ENCODE measurements at regions not wholly inside any gene's neighbourhood (a gene's known extent, or its start where the extent isn't known, plus 50 kb on each side); places are given as distances from the start of the nearest gene placed in this dataset.

DNA sequence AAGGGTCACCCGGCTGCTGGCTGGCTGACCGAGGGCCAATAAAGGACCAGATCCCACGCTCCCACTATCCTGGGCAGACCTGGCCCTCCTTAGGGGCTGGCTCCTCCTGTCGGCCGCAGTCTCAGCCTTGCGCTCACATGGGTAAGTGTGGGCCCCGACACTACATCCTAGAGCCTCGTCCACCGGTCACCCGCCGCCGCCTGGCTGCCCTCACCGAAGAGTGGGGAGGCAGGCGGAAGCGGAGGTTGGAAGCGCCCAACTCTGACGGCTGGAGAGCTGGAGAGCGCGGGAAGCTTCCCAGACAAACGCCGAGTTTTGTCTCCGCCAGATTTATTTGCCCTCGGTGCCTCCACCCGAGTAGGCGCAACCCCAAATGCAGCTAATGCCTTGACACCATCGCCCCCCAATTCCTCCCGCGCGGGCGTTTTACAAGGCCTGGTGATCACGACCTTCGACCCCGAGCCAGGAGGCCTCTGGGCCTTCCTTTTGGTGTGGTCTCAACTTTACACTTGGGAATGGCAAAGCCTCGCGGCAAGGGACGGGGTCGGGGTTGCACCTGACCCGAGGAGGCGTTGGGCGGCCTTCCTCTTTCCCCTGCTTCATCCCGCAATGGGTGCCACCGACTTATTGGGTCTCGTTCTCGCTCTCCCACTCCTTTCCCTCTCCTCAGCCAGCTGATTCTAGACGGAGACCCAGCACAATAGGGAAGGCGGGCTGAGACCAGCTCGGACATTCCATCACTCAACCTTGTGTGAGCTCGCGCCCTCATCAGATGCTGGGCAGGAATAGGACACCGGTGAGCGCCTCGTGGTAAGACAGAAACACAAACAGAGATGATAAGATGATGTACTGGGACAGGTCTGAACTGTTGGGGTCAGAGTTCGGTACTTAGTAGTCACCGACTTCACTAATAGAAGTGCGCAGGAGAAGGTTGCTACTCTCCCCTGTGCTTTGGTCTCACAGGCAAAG, 78.3 kb upstream of the ANO4 start:
- Histone ChIP-seq H3K27me3 (ENCODE audit: insufficient read depth, poor library complexity, severe bottlenecking) (peaks cover 37% of the 10 kb centered on the region), H3K4me3 (replicated peaks; ENCODE audit: insufficient read depth, low read length) (no peak overlapping the region), H3K27ac (replicated peaks) (no peak overlapping the region)
- no peak for TF ChIP-seq POLR2AphosphoS5 (IDR thresholded peaks at IDR 0.05; ENCODE audit: low read depth)
- TF ChIP-seq SPI1 (IDR thresholded peaks at IDR 0.05; ENCODE audit: borderline replicate concordance, low read depth): no peak
- no peak for TF ChIP-seq GABPA (IDR thresholded peaks at IDR 0.05; ENCODE audit: low read depth)
- TF ChIP-seq, protein P1, sequence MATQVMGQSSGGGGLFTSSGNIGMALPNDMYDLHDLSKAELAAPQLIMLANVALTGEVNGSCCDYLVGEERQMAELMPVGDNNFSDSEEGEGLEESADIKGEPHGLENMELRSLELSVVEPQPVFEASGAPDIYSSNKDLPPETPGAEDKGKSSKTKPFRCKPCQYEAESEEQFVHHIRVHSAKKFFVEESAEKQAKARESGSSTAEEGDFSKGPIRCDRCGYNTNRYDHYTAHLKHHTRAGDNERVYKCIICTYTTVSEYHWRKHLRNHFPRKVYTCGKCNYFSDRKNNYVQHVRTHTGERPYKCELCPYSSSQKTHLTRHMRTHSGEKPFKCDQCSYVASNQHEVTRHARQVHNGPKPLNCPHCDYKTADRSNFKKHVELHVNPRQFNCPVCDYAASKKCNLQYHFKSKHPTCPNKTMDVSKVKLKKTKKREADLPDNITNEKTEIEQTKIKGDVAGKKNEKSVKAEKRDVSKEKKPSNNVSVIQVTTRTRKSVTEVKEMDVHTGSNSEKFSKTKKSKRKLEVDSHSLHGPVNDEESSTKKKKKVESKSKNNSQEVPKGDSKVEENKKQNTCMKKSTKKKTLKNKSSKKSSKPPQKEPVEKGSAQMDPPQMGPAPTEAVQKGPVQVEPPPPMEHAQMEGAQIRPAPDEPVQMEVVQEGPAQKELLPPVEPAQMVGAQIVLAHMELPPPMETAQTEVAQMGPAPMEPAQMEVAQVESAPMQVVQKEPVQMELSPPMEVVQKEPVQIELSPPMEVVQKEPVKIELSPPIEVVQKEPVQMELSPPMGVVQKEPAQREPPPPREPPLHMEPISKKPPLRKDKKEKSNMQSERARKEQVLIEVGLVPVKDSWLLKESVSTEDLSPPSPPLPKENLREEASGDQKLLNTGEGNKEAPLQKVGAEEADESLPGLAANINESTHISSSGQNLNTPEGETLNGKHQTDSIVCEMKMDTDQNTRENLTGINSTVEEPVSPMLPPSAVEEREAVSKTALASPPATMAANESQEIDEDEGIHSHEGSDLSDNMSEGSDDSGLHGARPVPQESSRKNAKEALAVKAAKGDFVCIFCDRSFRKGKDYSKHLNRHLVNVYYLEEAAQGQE (IDR thresholded peaks at IDR 0.05; ENCODE audit: insufficient replicate concordance, low read depth): no peak
- TF ChIP-seq, protein P2, sequence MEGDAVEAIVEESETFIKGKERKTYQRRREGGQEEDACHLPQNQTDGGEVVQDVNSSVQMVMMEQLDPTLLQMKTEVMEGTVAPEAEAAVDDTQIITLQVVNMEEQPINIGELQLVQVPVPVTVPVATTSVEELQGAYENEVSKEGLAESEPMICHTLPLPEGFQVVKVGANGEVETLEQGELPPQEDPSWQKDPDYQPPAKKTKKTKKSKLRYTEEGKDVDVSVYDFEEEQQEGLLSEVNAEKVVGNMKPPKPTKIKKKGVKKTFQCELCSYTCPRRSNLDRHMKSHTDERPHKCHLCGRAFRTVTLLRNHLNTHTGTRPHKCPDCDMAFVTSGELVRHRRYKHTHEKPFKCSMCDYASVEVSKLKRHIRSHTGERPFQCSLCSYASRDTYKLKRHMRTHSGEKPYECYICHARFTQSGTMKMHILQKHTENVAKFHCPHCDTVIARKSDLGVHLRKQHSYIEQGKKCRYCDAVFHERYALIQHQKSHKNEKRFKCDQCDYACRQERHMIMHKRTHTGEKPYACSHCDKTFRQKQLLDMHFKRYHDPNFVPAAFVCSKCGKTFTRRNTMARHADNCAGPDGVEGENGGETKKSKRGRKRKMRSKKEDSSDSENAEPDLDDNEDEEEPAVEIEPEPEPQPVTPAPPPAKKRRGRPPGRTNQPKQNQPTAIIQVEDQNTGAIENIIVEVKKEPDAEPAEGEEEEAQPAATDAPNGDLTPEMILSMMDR (IDR thresholded peaks at IDR 0.05; ENCODE audit: insufficient read depth, low read length): no peak
- no peak for DNase-seq (ENCODE audit: low read depth in 1 of 2, low spot score in 1 of 2)

DNA sequence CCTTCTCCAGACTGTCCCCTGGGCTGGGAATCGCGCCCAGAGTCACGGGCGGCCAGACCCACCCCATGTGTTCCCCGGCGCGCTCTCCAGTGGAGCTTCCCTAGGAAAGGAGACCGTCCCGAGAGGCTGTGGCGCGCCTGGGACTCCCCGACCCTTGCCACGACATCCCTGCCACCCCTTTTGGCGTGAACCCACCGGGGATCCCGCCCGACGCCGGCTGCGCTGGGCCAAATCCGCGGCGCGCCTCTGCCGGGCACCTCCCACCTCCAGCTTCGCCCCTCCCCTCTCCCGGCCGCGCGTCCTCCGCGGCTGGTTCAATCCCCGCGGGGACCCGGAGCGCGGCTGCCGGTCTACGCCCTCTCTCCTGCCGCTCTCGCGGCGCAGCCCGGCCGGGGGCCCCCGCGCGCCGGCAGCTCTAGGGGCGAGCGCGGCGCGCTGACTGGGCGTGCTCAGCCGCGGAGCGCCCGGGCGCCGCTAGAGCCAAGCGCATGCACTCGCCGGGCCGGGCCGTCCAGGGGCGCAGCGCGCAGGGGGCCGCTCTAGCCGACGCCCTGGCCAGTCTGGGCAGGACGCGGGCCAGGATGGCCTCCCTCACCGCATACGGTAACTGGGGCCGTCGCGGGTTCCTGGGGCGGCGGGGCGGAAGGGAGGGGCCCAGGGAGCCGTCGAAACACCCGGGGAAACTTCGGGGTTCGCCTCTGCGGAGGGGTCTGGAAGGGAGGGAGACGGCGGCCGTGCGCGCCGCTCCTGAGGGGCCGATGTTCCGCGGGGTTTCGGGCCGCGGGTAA, 77.4 kb upstream of the ANO4 start:
- peaks cover 37% of the 10 kb centered on the region for H3K27me3 ChIP-seq (ENCODE audit: insufficient read depth, poor library complexity, severe bottlenecking)
- TF ChIP-seq SPI1 (IDR thresholded peaks at IDR 0.05; ENCODE audit: borderline replicate concordance, low read depth): no peak
- TF ChIP-seq, protein P1 (IDR thresholded peaks at IDR 0.05; ENCODE audit: insufficient replicate concordance, low read depth): no peak
- TF ChIP-seq, protein P2 (IDR thresholded peaks at IDR 0.05; ENCODE audit: insufficient read depth, low read length): no peak
- no peak for TF ChIP-seq POLR2AphosphoS5 (IDR thresholded peaks at IDR 0.05; ENCODE audit: low read depth)
- TF ChIP-seq GABPA (IDR thresholded peaks at IDR 0.05; ENCODE audit: low read depth): no peak
- no peak overlapping the region for H3K4me3 ChIP-seq (replicated peaks; ENCODE audit: insufficient read depth, low read length)
- no peak for DNase-seq (ENCODE audit: low read depth in 1 of 2, low spot score in 1 of 2)
- H3K27ac ChIP-seq (replicated peaks): no peak overlapping the region

DNA sequence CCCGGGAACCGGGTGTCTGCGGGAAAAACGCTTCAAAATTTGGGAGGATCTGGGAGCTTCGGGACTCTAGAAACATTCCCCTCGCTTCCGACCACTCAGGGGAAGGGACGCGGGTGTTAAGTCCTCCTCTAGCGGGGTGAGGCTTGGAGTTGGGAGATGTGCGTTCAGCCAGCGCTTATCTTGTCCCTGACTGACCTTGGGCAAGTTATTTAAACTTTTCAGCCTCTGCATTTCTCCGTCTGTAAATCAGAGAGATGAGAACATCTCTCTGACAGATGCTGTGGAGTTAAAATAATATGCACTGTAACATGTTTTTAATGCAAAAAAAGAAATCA, 76.9 kb upstream of the ANO4 start:
- H3K27ac ChIP-seq (replicated peaks): no peak overlapping the region
- no peak for DNase-seq (ENCODE audit: low read depth in 1 of 2, low spot score in 1 of 2)
- peaks cover 37% of the 10 kb centered on the region for H3K27me3 ChIP-seq (ENCODE audit: insufficient read depth, poor library complexity, severe bottlenecking)
- no peak overlapping the region for H3K4me3 ChIP-seq (replicated peaks; ENCODE audit: insufficient read depth, low read length)
- TF ChIP-seq SPI1 (IDR thresholded peaks at IDR 0.05; ENCODE audit: borderline replicate concordance, low read depth) (no peak), GABPA (IDR thresholded peaks at IDR 0.05; ENCODE audit: low read depth) (no peak), POLR2AphosphoS5 (IDR thresholded peaks at IDR 0.05; ENCODE audit: low read depth) (no peak)
- TF ChIP-seq, protein P2 (IDR thresholded peaks at IDR 0.05; ENCODE audit: insufficient read depth, low read length): no peak
- TF ChIP-seq, protein P1 (IDR thresholded peaks at IDR 0.05; ENCODE audit: insufficient replicate concordance, low read depth): no peak

Data from HL-60 (cell line).